ENCODE measurements at regions not wholly inside any gene's neighbourhood (a gene's known extent, or its start where the extent isn't known, plus 50 kb on each side); places are given as distances from the start of the nearest gene placed in this dataset.

DNA sequence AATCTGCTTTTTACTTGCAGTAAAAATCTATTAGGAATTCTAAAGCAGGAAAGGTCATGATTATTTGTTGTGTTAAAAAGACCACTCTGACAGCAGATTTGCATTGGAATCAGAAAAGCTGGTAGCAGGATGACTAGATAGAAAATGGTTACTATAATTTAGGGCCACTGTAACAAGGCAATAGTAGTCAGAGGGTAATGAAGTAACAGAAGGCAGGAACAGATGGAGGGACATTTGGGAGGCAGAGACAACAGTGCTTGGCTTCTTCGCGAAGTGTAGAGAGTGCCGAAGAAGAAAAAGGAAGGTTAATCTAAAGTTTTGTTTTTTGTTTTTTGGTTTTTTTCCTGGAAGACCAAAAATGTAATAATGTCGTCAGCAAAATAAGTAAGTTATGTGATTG, 129.8 kb upstream of the SLC5A12 start:
- TF ChIP-seq, protein P1, sequence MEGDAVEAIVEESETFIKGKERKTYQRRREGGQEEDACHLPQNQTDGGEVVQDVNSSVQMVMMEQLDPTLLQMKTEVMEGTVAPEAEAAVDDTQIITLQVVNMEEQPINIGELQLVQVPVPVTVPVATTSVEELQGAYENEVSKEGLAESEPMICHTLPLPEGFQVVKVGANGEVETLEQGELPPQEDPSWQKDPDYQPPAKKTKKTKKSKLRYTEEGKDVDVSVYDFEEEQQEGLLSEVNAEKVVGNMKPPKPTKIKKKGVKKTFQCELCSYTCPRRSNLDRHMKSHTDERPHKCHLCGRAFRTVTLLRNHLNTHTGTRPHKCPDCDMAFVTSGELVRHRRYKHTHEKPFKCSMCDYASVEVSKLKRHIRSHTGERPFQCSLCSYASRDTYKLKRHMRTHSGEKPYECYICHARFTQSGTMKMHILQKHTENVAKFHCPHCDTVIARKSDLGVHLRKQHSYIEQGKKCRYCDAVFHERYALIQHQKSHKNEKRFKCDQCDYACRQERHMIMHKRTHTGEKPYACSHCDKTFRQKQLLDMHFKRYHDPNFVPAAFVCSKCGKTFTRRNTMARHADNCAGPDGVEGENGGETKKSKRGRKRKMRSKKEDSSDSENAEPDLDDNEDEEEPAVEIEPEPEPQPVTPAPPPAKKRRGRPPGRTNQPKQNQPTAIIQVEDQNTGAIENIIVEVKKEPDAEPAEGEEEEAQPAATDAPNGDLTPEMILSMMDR (IDR thresholded peaks at IDR 0.05), result no peak
- TF ChIP-seq POLR2A (IDR thresholded peaks at IDR 0.05), result no peak

Data from Peyer's patch (tissue), 4 donors.